A673 (cell line): ENCODE measurements at regions not wholly inside any gene's neighbourhood (a gene's known extent, or its start where the extent isn't known, plus 50 kb on each side); places are given as distances from the start of the nearest gene placed in this dataset.

Experiments used
- BruUV-seq: library from RNA; stranded (reverse); fragments of 400-500 nt; replicated peaks from 2 replicates; lab custom pipeline; 2021; lab: Mats Ljungman, UMichigan
- CTCF ChIA-PET: fragments of 300-600 bp; sonication (Branson Sonifier 250); formaldehyde crosslinking; loops from one replicate; lab custom pipeline; 2022; ENCODE audit warnings: antibody characterized with exemption; lab: Charles Lee
- POLR2A ChIA-PET: fragments of 300-600 bp; sonication (Branson Sonifier 250); formaldehyde crosslinking; loops from one replicate; lab custom pipeline; 2022; ENCODE audit warnings: antibody characterized with exemption; ENCODE audit not compliant: low non-redundant PET; lab: Charles Lee
- DNase-seq: peaks from one replicate; pipeline ENCODE4 v3.0.0-alpha.2; 2015; ENCODE audit warnings: low spot score
- H3K27ac ChIP-seq: fragments of 200-600 bp; sonication (generic); 2 replicates; pipeline ENCODE4 v1.5.1; 2016; ENCODE audit warnings: mixed run types, low read depth, mild to moderate bottlenecking, mixed read lengths, antibody characterized with exemption, low read length; ENCODE audit not compliant: poor library complexity, severe bottlenecking
- H3K27me3 ChIP-seq: fragments of 200-600 bp; sonication (generic); replicated peaks from 2 replicates; pipeline ENCODE4 v1.6.1; 2017; ENCODE audit warnings: mixed run types, low read depth, mild to moderate bottlenecking, mixed read lengths, antibody characterized with exemption, low read length; ENCODE audit not compliant: insufficient read depth, poor library complexity
- H3K36me3 ChIP-seq: fragments of 200-600 bp; sonication (generic); 2 replicates; pipeline ENCODE4 v1.6.1; 2016; ENCODE audit warnings: mixed run types, mild to moderate bottlenecking, mixed read lengths, antibody characterized with exemption, low read length; ENCODE audit not compliant: insufficient read depth, poor library complexity, severe bottlenecking
- H3K4me1 ChIP-seq: fragments of 200-600 bp; sonication (generic); 2 replicates; pipeline ENCODE4 v1.6.1; 2017; ENCODE audit warnings: mixed run types, mild to moderate bottlenecking, mixed read lengths, antibody characterized with exemption, low read length; ENCODE audit not compliant: insufficient read depth, poor library complexity, severe bottlenecking
- H3K4me3 ChIP-seq: fragments of 200-600 bp; sonication (generic); 2 replicates; pipeline ENCODE4 v1.5.1; 2016; ENCODE audit warnings: low read depth, mixed run types, mild to moderate bottlenecking, mixed read lengths, low read length; ENCODE audit not compliant: poor library complexity, severe bottlenecking
- H3K9me3 ChIP-seq: fragments of 200-600 bp; sonication (generic); 2 replicates; pipeline ENCODE4 v1.6.1; 2016; ENCODE audit warnings: mixed run types, low read depth, mild to moderate bottlenecking, mixed read lengths, antibody characterized with exemption, low read length; ENCODE audit not compliant: poor library complexity, severe bottlenecking
- CTCF ChIP-seq: fragments of 300-800, 200-600 bp; sonication (generic); conservative IDR thresholded peaks from 2 replicates; pipeline ENCODE4 v1.5.1; 2017; ENCODE audit warnings: low read depth, mild to moderate bottlenecking, antibody characterized with exemption, low read length, moderate library complexity, mixed read lengths
- EZH2 ChIP-seq: fragments of 200-600 bp; sonication (generic); IDR thresholded peaks from 2 replicates; pipeline ENCODE4 v1.6.1; 2017; ENCODE audit warnings: borderline replicate concordance, low read depth, mild to moderate bottlenecking, mixed read lengths, antibody characterized with exemption, low read length; ENCODE audit not compliant: poor library complexity, severe bottlenecking
- intact Hi-C: fragments of 100-400 bp; cut with micrococcal nuclease; formaldehyde crosslinking; loops from one replicate; pipeline ENCODE4 v1.10.0; 2022; ENCODE audit not compliant: unreplicated experiment

GRCh38 chr14:97713023-97713422 is 915.8 kb downstream of the VRK1 start:
- H3K27ac ChIP-seq: no peak overlapping the region
- peak; percentile 7 for DNase-seq
- ChIA-PET POLR2A (no interaction called here), CTCF (no interaction called here)
- H3K4me1 ChIP-seq: no peaks in the 10 kb centered on the region
- intact Hi-C loops: no loop called here
- no peaks in the 10 kb centered on the region for H3K9me3 ChIP-seq
- no peak for TF ChIP-seq CTCF
- no peak for TF ChIP-seq EZH2
- no TSS peak for BruUV-seq
- no peaks in the 10 kb centered on the region for H3K36me3 ChIP-seq
- H3K27me3 ChIP-seq: no peaks in the 10 kb centered on the region
- H3K4me3 ChIP-seq: no peak overlapping the region

GRCh38 chr14:97718886-97719442 is 921.8 kb downstream of the VRK1 start:
- DNase-seq: no peak
- TF ChIP-seq CTCF: no peak
- no peak for TF ChIP-seq EZH2
- Histone ChIP-seq H3K4me1 (no peaks in the 10 kb centered on the region), H3K27ac (no peak overlapping the region), H3K36me3 (no peaks in the 10 kb centered on the region), H3K9me3 (peaks cover 5% of the 10 kb centered on the region), H3K27me3 (no peaks in the 10 kb centered on the region), H3K4me3 (no peak overlapping the region)
- ChIA-PET POLR2A (no interaction called here), CTCF (no interaction called here)
- no TSS peak for BruUV-seq
- intact Hi-C loops: no loop called here

- POLR2A ChIA-PET: no interaction called here
- CTCF ChIA-PET: no interaction called here
Observed at GRCh38 chr14:97719931-97720330, 922.7 kb downstream of the VRK1 start.

More at GRCh38 chr14:97719931-97720330, 922.7 kb downstream of the VRK1 start:
- no peak overlapping the region for H3K4me3 ChIP-seq
- no peak for DNase-seq
- no peaks in the 10 kb centered on the region for H3K4me1 ChIP-seq
- BruUV-seq: no TSS peak
- TF ChIP-seq EZH2 (no peak), CTCF (no peak)
- no peaks in the 10 kb centered on the region for H3K36me3 ChIP-seq
- H3K27me3 ChIP-seq: no peaks in the 10 kb centered on the region
- intact Hi-C loops: no loop called here
- no peak overlapping the region for H3K27ac ChIP-seq
- peaks cover 5% of the 10 kb centered on the region for H3K9me3 ChIP-seq
